ENCODE measurements at regions not wholly inside any gene's neighbourhood (a gene's known extent, or its start where the extent isn't known, plus 50 kb on each side); places are given as distances from the start of the nearest gene placed in this dataset.

DNA sequence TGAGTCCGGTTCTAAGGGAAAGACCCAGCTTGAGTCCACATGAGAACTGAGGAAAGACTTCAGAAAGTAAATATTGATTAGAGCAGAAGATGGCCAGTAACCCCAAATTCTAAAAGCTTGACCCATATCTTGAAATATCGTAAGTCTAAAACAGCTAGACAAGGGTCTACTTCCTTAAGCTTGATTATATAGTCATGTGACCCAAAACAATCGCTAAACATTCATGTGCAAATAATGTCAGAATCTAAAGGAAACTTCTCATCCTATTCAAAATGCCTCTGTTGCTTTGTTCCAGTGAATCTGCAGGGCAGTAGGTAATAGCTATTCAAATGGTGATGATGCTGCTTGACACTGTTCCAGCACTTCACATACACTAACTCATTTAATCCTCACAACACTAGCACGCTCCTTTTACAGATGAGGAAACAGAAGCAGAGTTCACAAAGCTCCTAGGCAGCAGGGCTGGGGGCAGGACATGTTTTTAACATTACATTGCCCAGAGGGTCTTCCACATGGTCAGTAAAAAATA, 52.6 kb downstream of the TCF20 start:
- H3K4me1 ChIP-seq = peaks cover 29% of the 10 kb centered on the region
- no peak overlapping the region for H3K9ac ChIP-seq
- TF ChIP-seq EZH2 (IDR thresholded peaks at IDR 0.05) = no peak
- no peak for TF ChIP-seq EZH2phosphoT487 (IDR thresholded peaks at IDR 0.05)
- TF ChIP-seq CTCF (IDR thresholded peaks at IDR 0.05) = no peak
- Mint-ChIP-seq H3K27me3 (ENCODE audit: insufficient read depth, low read depth) (peaks cover 5% of the 10 kb centered on the region), H3K27ac (peak overlapping the region; percentile 36), H3K36me3 (peaks cover 13% of the 10 kb centered on the region), H3K4me3 (no peak overlapping the region), H3K4me1 (peaks cover 60% of the 10 kb centered on the region), H3K9me3 (no peaks in the 10 kb centered on the region)
- H4K20me1 ChIP-seq (ENCODE audit: low read depth) = peaks cover 90% of the 10 kb centered on the region
- peaks cover 89% of the 10 kb centered on the region for H3K79me2 ChIP-seq (ENCODE audit: low read depth)
- H3F3A ChIP-seq (ENCODE audit: low read depth) = peaks cover 28% of the 10 kb centered on the region
- peak overlapping the region; percentile 47 for H3K4me2 ChIP-seq
- H3K27me3 ChIP-seq = no peaks in the 10 kb centered on the region
- no peaks in the 10 kb centered on the region for H3K9me3 ChIP-seq (ENCODE audit: low read depth)
- H3K36me3 ChIP-seq = no peaks in the 10 kb centered on the region
- no peak overlapping the region for H3K4me3 ChIP-seq
- H3K27ac ChIP-seq = no peak overlapping the region
- DNase-seq (ENCODE audit: low spot score) = peak; percentile 21
- no peak overlapping the region for H2AFZ ChIP-seq (replicated peaks)

GRCh38 chr22:42217019-42217751, 53.3 kb downstream of the TCF20 start:
- H3K4me3 Mint-ChIP-seq = no peak overlapping the region
- H3K4me1 Mint-ChIP-seq = peaks cover 66% of the 10 kb centered on the region
- Histone ChIP-seq H4K20me1 (ENCODE audit: low read depth) (peaks cover 90% of the 10 kb centered on the region), H3K4me3 (no peak overlapping the region), H3K4me1 (peaks cover 29% of the 10 kb centered on the region), H3K4me2 (peak overlapping the region; percentile 47), H3K9ac (no peak overlapping the region), H3F3A (ENCODE audit: low read depth) (peaks cover 28% of the 10 kb centered on the region), H3K36me3 (no peaks in the 10 kb centered on the region), H3K9me3 (ENCODE audit: low read depth) (no peaks in the 10 kb centered on the region), H3K27me3 (no peaks in the 10 kb centered on the region), H2AFZ (replicated peaks) (no peak overlapping the region), H3K27ac (no peak overlapping the region), H3K79me2 (ENCODE audit: low read depth) (peaks cover 85% of the 10 kb centered on the region)
- H3K9me3 Mint-ChIP-seq = no peaks in the 10 kb centered on the region
- peaks cover 5% of the 10 kb centered on the region for H3K27me3 Mint-ChIP-seq (ENCODE audit: insufficient read depth, low read depth)
- peaks cover 16% of the 10 kb centered on the region for H3K36me3 Mint-ChIP-seq
- TF ChIP-seq EZH2 (IDR thresholded peaks at IDR 0.05) = no peak
- TF ChIP-seq EZH2phosphoT487 (IDR thresholded peaks at IDR 0.05) = no peak
- no peak for TF ChIP-seq CTCF (IDR thresholded peaks at IDR 0.05)
- peak overlapping the region; percentile 36 for H3K27ac Mint-ChIP-seq
- DNase-seq (ENCODE audit: low spot score) = no peak

DNA sequence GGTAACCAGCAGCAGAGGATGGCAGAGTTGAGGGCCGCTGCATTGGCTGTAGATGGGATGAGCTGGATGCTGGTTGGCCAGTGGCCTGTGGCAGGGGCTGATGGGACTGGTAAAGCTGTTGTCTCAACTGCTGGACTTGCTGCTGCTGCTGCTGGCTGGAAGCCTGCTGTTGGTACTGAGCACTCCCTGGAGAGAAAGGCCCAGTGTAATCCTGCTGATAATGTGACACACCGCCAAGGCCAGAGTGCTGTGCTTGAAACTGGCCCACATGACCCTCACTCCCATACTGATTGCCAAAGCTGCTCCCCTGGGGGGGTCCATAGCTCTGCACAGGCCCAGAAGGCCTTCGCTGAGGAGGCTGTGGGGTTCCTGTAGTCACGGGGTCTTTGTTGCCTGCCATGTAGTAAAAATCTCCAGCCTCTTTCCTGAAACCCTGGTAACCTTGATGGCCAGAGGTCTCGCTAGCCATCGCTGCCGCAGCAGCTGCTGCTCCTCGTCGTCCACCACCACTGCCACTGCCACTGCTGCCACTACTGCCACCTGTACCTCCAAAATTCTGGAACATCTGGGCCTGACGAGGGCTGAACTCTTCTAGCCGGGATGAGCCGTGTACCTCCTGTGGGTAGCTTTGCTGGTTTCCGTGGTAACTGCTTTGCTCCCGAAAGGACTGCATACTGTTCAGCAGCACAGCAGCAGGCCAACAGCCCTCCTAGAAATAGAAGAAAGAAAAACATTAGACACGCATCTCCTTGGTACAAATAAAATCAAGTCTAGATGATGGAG, 55.6 kb downstream of the TCF20 start:
- Histone ChIP-seq H3K79me2 (ENCODE audit: low read depth) (peaks cover 75% of the 10 kb centered on the region), H2AFZ (replicated peaks) (no peak overlapping the region), H3K27me3 (no peaks in the 10 kb centered on the region), H3K4me1 (peaks cover 29% of the 10 kb centered on the region), H3K4me3 (no peak overlapping the region), H3K4me2 (no peak overlapping the region), H4K20me1 (ENCODE audit: low read depth) (peaks cover 94% of the 10 kb centered on the region), H3K27ac (no peak overlapping the region), H3K36me3 (no peaks in the 10 kb centered on the region), H3K9me3 (ENCODE audit: low read depth) (no peaks in the 10 kb centered on the region), H3F3A (ENCODE audit: low read depth) (peaks cover 26% of the 10 kb centered on the region), H3K9ac (no peak overlapping the region)
- DNase-seq (ENCODE audit: low spot score) = peak; percentile 71
- no peaks in the 10 kb centered on the region for H3K9me3 Mint-ChIP-seq
- peak overlapping the region; percentile 93 for H3K27ac Mint-ChIP-seq
- peaks cover 68% of the 10 kb centered on the region for H3K4me1 Mint-ChIP-seq
- peaks cover 35% of the 10 kb centered on the region for H3K36me3 Mint-ChIP-seq
- peaks cover 10% of the 10 kb centered on the region for H3K27me3 Mint-ChIP-seq (ENCODE audit: insufficient read depth, low read depth)
- peak overlapping the region; percentile 9 for H3K4me3 Mint-ChIP-seq
- TF ChIP-seq CTCF (IDR thresholded peaks at IDR 0.05) (no peak), EZH2phosphoT487 (IDR thresholded peaks at IDR 0.05) (no peak), EZH2 (IDR thresholded peaks at IDR 0.05) (no peak)
